HUES6 (cell line): ENCODE measurements at regions not wholly inside any gene's neighbourhood (a gene's known extent, or its start where the extent isn't known, plus 50 kb on each side); places are given as distances from the start of the nearest gene placed in this dataset.

ENCODE experiments used
- H3K27ac ChIP-seq: 2 replicates; pipeline ENCODE4 v1.7.0; 2013; ENCODE audit warnings: low read depth, mild to moderate bottlenecking, low read length, inconsistent platforms
- H3K27me3 ChIP-seq: 2 replicates; pipeline ENCODE4 v1.6.1; 2013; ENCODE audit warnings: low read length; ENCODE audit not compliant: control insufficient read depth, insufficient read depth
- H3K36me3 ChIP-seq: 2 replicates; pipeline ENCODE4 v1.6.1; 2013; ENCODE audit warnings: low read length; ENCODE audit not compliant: control insufficient read depth, insufficient read depth
- H3K4me1 ChIP-seq: 2 replicates; pipeline ENCODE4 v1.6.1; 2013; ENCODE audit warnings: low read length; ENCODE audit not compliant: control insufficient read depth, insufficient read depth
- H3K4me3 ChIP-seq: 2 replicates; pipeline ENCODE4 v1.5.1; 2013; ENCODE audit warnings: low read depth, low read length
- H3K9ac ChIP-seq: one replicate; pipeline ENCODE4 v1.6.1; 2013; ENCODE audit warnings: mild to moderate bottlenecking, low read length
- H3K9me3 ChIP-seq: 2 replicates; pipeline ENCODE4 v1.6.1; 2013; ENCODE audit warnings: low read depth, low read length; ENCODE audit not compliant: control insufficient read depth, insufficient read depth

DNA sequence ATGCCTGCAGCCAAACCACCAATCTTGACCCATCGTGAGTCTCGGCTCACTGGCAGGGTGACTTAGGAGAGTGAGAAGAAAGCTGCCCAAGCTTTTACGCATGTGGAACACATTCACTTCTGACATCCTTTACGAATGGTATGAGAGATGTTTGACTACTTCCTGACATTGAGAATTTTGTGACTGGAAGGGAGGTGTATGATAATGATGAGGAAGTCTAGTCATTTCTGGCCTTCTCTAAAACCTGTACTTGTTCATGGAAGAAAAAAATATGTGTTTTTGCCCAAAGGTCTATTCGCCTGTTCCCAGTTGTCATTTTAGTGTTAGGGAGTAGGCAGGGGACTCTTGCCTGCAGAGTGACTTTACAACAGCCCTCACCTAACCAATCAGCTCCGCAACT is 227.2 kb upstream of the ATP2B1 start:
- Histone ChIP-seq H3K36me3 (no peaks in the 10 kb centered on the region), H3K4me3 (no peak overlapping the region), H3K27me3 (no peaks in the 10 kb centered on the region), H3K9me3 (no peaks in the 10 kb centered on the region), H3K27ac (no peak overlapping the region), H3K4me1 (peaks cover 5% of the 10 kb centered on the region; the same call in 1 of the 2 replicates), H3K9ac (no peak overlapping the region)

DNA sequence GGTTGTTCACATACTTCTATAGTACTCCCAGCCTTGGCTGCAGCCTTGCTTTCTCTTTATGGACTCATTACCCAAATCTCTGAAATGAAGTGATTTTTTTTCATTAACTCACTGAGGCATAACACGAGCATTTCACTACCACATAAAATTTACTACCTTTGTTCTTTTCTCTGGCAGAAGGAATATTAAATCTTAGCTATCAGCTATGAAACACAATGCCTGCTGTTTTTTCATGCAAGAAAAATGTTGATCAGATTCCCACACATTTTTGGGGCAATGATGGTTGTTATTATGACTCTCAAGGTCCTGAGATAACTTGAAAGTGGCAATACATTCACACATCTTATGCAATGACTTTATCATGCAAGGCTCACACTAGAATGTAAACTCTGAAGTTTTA is 225.3 kb upstream of the ATP2B1 start:
- Histone ChIP-seq H3K4me3 (no peak overlapping the region), H3K9ac (no peak overlapping the region), H3K27ac (no peak overlapping the region), H3K9me3 (no peaks in the 10 kb centered on the region), H3K27me3 (no peaks in the 10 kb centered on the region), H3K4me1 (peaks cover 5% of the 10 kb centered on the region; the same call in 1 of the 2 replicates), H3K36me3 (no peaks in the 10 kb centered on the region)

DNA sequence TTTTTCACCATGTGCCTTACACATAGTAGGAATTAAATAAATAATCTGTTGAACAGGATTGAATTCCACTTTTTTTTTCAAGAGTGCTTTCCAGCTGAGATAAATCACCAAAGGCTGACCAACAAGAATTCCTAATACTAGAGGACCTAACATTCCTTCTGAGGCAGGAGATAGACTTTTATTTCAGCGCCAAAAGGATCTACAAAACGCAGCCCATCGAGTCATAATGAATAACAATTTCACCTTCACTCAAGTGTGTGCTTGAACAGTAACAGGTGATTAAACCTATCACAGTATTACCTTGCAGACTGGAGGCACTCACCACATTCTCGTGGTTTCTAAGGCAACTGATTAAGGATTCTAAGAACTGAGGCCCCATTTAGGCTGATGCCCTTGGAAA is 224.3 kb upstream of the ATP2B1 start:
- Histone ChIP-seq H3K27ac (no peak overlapping the region), H3K4me1 (peaks cover 5% of the 10 kb centered on the region; the same call in 1 of the 2 replicates), H3K4me3 (no peak overlapping the region), H3K27me3 (no peaks in the 10 kb centered on the region), H3K36me3 (no peaks in the 10 kb centered on the region), H3K9me3 (no peaks in the 10 kb centered on the region), H3K9ac (no peak overlapping the region)

DNA sequence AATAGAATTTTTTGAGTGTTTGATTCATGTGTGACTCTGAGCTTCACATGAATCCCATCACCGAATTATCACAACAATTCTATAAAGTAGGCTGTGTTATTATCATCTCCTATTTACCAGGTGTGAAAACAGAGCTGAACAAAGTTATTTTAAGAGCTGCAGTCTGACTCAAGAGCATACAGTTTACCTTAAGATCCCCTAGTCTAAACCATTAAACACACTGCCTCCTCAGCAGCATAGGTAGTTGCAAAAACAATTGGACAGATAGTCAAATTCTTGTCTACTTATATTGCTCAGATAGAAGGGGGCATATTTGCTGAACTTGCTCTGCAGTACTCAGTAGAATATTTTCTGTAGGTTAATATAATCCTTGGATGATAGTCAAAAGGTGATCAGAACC is 219.8 kb upstream of the ATP2B1 start:
- Histone ChIP-seq H3K9me3 (no peaks in the 10 kb centered on the region), H3K4me3 (no peak overlapping the region), H3K27ac (no peak overlapping the region), H3K9ac (no peak overlapping the region), H3K4me1 (0 out of 2 replicates have a peak, but pooled peaks cover 3% of the 10 kb centered on the region), H3K36me3 (no peaks in the 10 kb centered on the region), H3K27me3 (no peaks in the 10 kb centered on the region)

DNA sequence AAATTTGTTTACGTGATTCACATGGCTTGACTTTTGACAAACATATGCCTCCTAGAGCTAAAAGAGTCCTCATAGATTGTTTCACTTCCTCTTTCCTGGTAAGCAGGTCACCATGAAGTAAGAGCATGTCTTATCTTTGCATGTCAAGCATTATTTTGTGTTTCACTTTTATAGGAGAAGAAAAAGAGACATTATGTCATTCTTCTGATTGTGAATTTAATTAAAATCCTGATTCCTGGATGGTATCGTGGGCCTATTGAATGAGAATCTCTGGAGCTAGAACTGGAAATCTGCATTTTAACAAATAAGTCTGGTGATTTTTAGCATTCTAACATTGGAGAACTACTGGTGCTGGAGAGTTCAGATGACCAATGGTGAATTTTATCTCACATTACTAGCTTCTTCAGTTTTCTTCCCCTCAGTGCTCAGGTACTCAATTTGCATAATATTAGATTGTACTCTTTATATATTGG is 218.6 kb upstream of the ATP2B1 start:
- H3K27me3 ChIP-seq, result no peaks in the 10 kb centered on the region
- H3K36me3 ChIP-seq, result no peaks in the 10 kb centered on the region
- no peak overlapping the region for H3K9ac ChIP-seq
- no peaks in the 10 kb centered on the region for H3K4me1 ChIP-seq
- no peak overlapping the region for H3K4me3 ChIP-seq
- no peak overlapping the region for H3K27ac ChIP-seq
- no peaks in the 10 kb centered on the region for H3K9me3 ChIP-seq

DNA sequence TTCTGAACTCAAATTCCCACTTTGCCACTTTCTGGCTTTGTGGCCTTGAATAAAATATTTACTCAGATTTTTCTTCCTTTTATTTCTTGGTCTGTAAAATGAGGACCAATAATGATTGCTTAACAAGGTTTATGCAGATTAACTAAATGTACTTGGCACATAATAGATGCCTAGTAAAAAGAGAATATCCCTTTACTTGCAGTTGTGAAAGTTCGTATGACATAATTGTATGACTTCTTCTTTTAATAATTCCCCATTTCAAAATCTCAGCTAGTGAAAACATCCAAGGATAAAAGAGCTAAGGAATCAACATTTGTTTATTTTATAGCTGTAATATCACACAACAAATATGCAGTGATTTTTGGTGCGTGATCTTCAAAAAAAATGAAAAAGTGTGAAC is 215.6 kb upstream of the ATP2B1 start:
- Histone ChIP-seq H3K9ac (no peak overlapping the region), H3K27me3 (no peaks in the 10 kb centered on the region), H3K4me1 (no peaks in the 10 kb centered on the region), H3K27ac (no peak overlapping the region), H3K36me3 (no peaks in the 10 kb centered on the region), H3K9me3 (no peaks in the 10 kb centered on the region), H3K4me3 (no peak overlapping the region)

DNA sequence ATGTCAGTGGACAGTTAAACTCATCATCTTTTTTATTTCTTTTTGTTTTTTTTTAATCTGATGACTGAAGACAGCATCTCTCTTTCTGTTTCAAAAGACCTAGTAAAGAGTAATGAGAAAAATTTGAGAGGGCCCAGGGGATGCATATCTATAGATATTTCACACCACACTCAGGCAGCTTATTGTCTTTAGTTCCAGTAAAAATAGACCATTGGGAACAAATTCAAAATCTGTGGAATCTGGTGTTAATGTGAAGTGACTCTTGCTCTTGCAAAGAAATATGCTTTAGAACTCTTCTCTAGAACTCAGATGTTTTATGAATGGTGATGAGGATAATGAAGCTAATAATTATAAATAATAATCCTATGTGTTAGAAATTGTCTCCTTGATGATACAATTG is 214.5 kb upstream of the ATP2B1 start:
- Histone ChIP-seq H3K4me1 (no peaks in the 10 kb centered on the region), H3K9me3 (no peaks in the 10 kb centered on the region), H3K36me3 (no peaks in the 10 kb centered on the region), H3K27me3 (no peaks in the 10 kb centered on the region), H3K27ac (no peak overlapping the region), H3K9ac (no peak overlapping the region), H3K4me3 (no peak overlapping the region)

DNA sequence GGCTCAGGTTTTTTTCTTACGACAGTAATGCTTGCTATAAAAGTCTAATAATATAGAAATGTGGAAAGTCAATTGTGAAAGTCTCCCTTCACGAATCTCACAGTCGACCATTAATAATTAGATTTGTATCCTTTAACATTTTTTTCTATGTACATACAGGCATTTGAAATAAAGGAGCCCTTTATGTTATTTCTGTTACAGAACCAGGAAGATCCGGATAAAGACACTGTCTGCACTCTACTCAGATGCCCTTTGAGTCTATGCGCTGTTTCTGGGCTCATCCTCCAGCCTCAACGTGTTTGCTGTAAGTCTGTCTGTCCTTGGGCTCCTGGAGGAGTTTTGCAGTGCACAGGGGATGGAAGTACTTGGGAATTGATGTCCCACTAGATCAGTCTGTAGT is 212.2 kb upstream of the ATP2B1 start:
- Histone ChIP-seq H3K27ac (no peak overlapping the region), H3K36me3 (no peaks in the 10 kb centered on the region), H3K9me3 (no peaks in the 10 kb centered on the region), H3K4me3 (no peak overlapping the region), H3K27me3 (no peaks in the 10 kb centered on the region), H3K9ac (no peak overlapping the region), H3K4me1 (no peaks in the 10 kb centered on the region)

DNA sequence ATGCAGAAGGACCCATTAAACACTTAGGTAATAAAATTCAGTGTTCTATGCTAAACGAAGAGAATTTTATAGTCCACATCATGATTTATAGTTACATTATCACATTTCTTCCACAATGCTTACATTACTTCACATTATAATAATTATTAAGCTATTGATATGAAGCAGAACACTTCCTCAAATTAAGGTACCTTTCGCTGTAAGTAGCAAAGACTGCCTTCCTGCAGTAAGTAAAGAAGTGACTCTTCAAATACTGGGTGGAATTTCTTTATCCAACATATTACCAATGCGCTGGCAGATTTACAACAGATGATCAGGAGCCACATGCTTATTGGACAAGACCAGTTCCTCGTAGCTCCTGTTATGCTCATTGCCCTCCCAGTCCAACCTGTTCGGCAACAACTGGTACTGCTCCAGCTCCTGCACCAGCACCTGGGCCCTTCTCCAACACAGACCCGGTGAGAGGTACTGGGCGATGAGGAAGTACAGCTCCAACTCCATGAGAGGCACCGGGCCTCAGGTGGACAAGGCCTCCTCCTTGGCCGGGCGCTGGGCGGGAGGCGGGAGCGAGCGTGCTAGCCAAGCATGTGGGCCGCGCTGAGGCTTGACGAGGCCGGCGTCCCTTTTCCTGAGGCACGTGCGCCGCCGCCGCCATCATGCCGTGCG is 210.7 kb upstream of the ATP2B1 start:
- Histone ChIP-seq H3K9me3 (no peaks in the 10 kb centered on the region), H3K36me3 (no peaks in the 10 kb centered on the region), H3K27ac (no peak overlapping the region), H3K9ac (no peak overlapping the region), H3K4me1 (no peaks in the 10 kb centered on the region), H3K4me3 (no peak overlapping the region), H3K27me3 (no peaks in the 10 kb centered on the region)

DNA sequence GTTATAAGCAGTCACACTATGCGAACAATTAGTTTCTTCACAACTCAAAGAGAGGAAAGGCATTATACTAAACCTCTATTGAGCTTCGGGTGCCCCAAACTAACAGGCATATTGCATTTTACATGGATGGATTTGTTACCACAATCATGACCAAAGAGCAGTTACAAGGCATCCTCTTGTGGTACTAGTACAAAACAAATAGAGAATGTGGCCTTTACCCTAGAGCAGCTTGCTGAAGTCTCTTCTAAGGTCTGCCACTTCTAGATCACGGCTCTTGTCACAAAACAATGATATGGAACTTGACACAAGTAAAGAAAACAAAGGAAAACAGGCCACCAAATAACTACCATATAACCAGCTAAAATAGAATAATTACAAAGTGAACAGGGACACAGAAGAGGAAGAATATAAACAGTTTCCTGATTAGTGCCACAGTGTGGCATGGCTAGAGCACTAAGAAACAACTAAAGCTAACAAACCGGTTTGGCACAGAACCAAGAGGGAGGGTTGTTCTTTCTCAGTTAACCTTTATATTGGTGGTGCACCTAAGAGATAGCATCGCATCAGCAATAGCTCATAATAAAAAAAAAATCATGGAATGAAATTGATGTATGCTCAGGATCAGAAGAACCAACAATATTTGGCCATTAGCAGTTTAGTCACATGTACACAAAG is 209.7 kb upstream of the ATP2B1 start:
- Histone ChIP-seq H3K27ac (no peak overlapping the region), H3K4me1 (no peaks in the 10 kb centered on the region), H3K27me3 (no peaks in the 10 kb centered on the region), H3K9ac (no peak overlapping the region), H3K9me3 (no peaks in the 10 kb centered on the region), H3K36me3 (no peaks in the 10 kb centered on the region), H3K4me3 (no peak overlapping the region)

DNA sequence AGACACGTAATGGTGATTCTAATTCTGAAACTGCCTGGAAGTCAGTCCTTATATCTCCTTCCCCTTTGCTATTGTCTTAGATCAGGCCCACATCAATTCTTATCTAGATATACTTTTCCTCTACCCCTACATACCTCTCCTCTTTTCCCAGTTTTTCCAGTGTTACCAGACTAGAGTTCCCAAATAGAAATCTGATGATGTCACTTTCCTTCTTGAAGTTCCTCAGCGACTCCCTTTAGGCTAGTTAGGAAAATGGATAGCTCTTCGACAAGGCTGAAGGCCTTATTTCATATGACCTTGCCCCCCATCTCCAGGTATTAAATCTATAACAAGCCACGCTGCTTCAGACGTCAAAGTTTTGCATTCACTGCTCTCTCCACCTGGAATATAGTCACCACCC is 201.1 kb upstream of the ATP2B1 start:
- Histone ChIP-seq H3K4me1 (no peaks in the 10 kb centered on the region), H3K4me3 (no peak overlapping the region), H3K9me3 (peaks cover 5% of the 10 kb centered on the region; the same call in 1 of the 2 replicates), H3K36me3 (no peaks in the 10 kb centered on the region), H3K27me3 (no peaks in the 10 kb centered on the region), H3K9ac (no peak overlapping the region), H3K27ac (no peak overlapping the region)
